HL-60 (cell line): ENCODE measurements at regions not wholly inside any gene's neighbourhood (a gene's known extent, or its start where the extent isn't known, plus 50 kb on each side); places are given as distances from the start of the nearest gene placed in this dataset.

Experiments used
- GABPA ChIP-seq: IDR thresholded peaks from 2 replicates; pipeline ENCODE4 v1.6.1; 2012; ENCODE audit warnings: low read depth
- POLR2AphosphoS5 ChIP-seq: IDR thresholded peaks from 2 replicates; pipeline ENCODE4 v1.6.1; 2012; ENCODE audit warnings: low read depth
- SPI1 ChIP-seq: IDR thresholded peaks from 2 replicates; pipeline ENCODE4 v1.6.1; 2012; ENCODE audit warnings: low read depth, mild to moderate bottlenecking, borderline replicate concordance
- TF ChIP-seq, protein P1 (sequence below): IDR thresholded peaks from one replicate; pipeline ENCODE4 v1.5.1; 2011; ENCODE audit warnings: low read length, control low read depth, inconsistent platforms; ENCODE audit not compliant: insufficient read depth
- TF ChIP-seq, protein P2 (sequence below): IDR thresholded peaks from 2 replicates; pipeline ENCODE4 v1.6.1; 2012; ENCODE audit warnings: low read depth; ENCODE audit not compliant: insufficient replicate concordance

DNA sequence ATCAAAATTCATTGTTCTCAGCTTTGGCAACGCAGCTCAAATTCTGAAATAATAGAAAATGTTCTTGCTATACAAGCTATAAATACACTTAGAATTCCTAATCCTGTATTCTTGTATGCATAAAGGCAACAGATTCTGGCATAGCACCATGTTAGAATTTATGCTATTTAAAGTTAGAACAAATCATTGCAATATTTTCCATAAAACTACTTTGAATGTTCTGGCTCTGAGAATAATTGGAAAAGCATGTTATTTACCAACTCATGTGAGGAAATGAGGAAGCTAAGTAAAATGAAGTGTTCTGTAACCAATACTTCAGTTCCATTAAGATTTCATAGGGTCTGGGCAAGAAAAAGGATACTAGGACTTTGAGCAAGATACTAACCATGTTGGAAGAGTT, 888.9 kb downstream of the SQOR start:
- TF ChIP-seq, protein P1, sequence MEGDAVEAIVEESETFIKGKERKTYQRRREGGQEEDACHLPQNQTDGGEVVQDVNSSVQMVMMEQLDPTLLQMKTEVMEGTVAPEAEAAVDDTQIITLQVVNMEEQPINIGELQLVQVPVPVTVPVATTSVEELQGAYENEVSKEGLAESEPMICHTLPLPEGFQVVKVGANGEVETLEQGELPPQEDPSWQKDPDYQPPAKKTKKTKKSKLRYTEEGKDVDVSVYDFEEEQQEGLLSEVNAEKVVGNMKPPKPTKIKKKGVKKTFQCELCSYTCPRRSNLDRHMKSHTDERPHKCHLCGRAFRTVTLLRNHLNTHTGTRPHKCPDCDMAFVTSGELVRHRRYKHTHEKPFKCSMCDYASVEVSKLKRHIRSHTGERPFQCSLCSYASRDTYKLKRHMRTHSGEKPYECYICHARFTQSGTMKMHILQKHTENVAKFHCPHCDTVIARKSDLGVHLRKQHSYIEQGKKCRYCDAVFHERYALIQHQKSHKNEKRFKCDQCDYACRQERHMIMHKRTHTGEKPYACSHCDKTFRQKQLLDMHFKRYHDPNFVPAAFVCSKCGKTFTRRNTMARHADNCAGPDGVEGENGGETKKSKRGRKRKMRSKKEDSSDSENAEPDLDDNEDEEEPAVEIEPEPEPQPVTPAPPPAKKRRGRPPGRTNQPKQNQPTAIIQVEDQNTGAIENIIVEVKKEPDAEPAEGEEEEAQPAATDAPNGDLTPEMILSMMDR: no peak
- no peak for TF ChIP-seq POLR2AphosphoS5
- TF ChIP-seq SPI1: no peak
- TF ChIP-seq, protein P2, sequence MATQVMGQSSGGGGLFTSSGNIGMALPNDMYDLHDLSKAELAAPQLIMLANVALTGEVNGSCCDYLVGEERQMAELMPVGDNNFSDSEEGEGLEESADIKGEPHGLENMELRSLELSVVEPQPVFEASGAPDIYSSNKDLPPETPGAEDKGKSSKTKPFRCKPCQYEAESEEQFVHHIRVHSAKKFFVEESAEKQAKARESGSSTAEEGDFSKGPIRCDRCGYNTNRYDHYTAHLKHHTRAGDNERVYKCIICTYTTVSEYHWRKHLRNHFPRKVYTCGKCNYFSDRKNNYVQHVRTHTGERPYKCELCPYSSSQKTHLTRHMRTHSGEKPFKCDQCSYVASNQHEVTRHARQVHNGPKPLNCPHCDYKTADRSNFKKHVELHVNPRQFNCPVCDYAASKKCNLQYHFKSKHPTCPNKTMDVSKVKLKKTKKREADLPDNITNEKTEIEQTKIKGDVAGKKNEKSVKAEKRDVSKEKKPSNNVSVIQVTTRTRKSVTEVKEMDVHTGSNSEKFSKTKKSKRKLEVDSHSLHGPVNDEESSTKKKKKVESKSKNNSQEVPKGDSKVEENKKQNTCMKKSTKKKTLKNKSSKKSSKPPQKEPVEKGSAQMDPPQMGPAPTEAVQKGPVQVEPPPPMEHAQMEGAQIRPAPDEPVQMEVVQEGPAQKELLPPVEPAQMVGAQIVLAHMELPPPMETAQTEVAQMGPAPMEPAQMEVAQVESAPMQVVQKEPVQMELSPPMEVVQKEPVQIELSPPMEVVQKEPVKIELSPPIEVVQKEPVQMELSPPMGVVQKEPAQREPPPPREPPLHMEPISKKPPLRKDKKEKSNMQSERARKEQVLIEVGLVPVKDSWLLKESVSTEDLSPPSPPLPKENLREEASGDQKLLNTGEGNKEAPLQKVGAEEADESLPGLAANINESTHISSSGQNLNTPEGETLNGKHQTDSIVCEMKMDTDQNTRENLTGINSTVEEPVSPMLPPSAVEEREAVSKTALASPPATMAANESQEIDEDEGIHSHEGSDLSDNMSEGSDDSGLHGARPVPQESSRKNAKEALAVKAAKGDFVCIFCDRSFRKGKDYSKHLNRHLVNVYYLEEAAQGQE: no peak
- no peak for TF ChIP-seq GABPA
